ENCODE measurements at regions not wholly inside any gene's neighbourhood (a gene's known extent, or its start where the extent isn't known, plus 50 kb on each side); places are given as distances from the start of the nearest gene placed in this dataset.

- Histone ChIP-seq H2AFZ (ENCODE audit: low read length) (no peak overlapping the region), H3K23ac (ENCODE audit: insufficient read length) (no peak overlapping the region), H2BK120ac (replicated peaks; ENCODE audit: low read depth, low read length) (no peak overlapping the region), H4K91ac (replicated peaks; ENCODE audit: insufficient read length, low read length) (no peak overlapping the region), H3K4ac (replicated peaks; ENCODE audit: insufficient read length, low read depth, low read length) (no peak overlapping the region), H3K14ac (ENCODE audit: insufficient read length) (no peak overlapping the region), H3K27ac (ENCODE audit: low read depth, low read length) (no peak overlapping the region), H3K4me2 (ENCODE audit: insufficient read depth in 1 of 2, low read depth in 2 of 2, low read length in 2 of 2) (no peak overlapping the region), H4K20me1 (replicated peaks in 1 of 2; ENCODE audit: control insufficient read depth in 1 of 2, insufficient read depth in 2 of 2, low read length in 2 of 2) (no peaks in the 10 kb centered on the region), H2BK12ac (ENCODE audit: low read depth, low read length) (no peak overlapping the region), H2BK15ac (ENCODE audit: low read length) (no peak overlapping the region), H3K4me3 (ENCODE audit: extremely low read depth in 1 of 4, insufficient read depth in 2 of 4, low read depth in 3 of 4, low read length in 4 of 4) (no peak overlapping the region), H3K23me2 (ENCODE audit: low read depth, low read length) (no peaks in the 10 kb centered on the region), H3K36me3 (ENCODE audit: control insufficient read depth in 2 of 4, insufficient read depth in 4 of 4, low read length in 3 of 4) (no peaks in the 10 kb centered on the region), H3K4me1 (replicated peaks in 1 of 4; ENCODE audit: control insufficient read depth in 3 of 4, insufficient read depth in 4 of 4, low read length in 3 of 4) (no peaks in the 10 kb centered on the region), H4K8ac (ENCODE audit: extremely low read depth, insufficient read depth, low read length) (no peak overlapping the region), H3K27me3 (replicated peaks in 1 of 4; ENCODE audit: control insufficient read depth in 3 of 4, extremely low read depth in 1 of 4, insufficient read depth in 3 of 4, low read length in 3 of 4) (no peaks in the 10 kb centered on the region), H2BK5ac (ENCODE audit: low read depth, low read length) (no peak overlapping the region), H3K56ac (replicated peaks; ENCODE audit: insufficient read length, low read depth, low read length) (no peak overlapping the region), H2BK20ac (ENCODE audit: low read length) (no peak overlapping the region), H3K9me3 (ENCODE audit: insufficient read depth in 2 of 2, low read depth in 1 of 2, low read length in 1 of 2) (no peaks in the 10 kb centered on the region), H4K5ac (ENCODE audit: insufficient read length, low read depth, low read length) (no peak overlapping the region), H3K79me2 (ENCODE audit: control insufficient read depth in 1 of 2, insufficient read depth in 2 of 2, low read length in 2 of 2) (no peaks in the 10 kb centered on the region), H3K9ac (replicated peaks in 1 of 4; ENCODE audit: extremely low read depth in 1 of 4, low read depth in 3 of 4, low read length in 3 of 4) (no peak overlapping the region), H3K18ac (ENCODE audit: extremely low read depth, low read length) (no peak overlapping the region), H3K79me1 (ENCODE audit: low read depth, low read length) (no peaks in the 10 kb centered on the region), H2AK5ac (ENCODE audit: low read depth, low read length) (no peak overlapping the region)
- ChIA-PET CTCF (ENCODE audit: partially characterized antibody) (no interaction called here), POLR2A (ENCODE audit: partially characterized antibody) (no interaction called here)
- no peak for DNase-seq (ENCODE audit: low read depth in 1 of 2, low spot score in 2 of 2)
- WGBS, 2 experiments (ENCODE audit: extremely low coverage in 1 of 2, insufficient coverage in 1 of 2, insufficient read length in 1 of 2, insufficient replicate concordance in 2 of 2, low coverage in 1 of 2, low lambda C conversion rate in 2 of 2, missing lambda C conversion rate in 1 of 2), result 95% methylated on average over 1 of the region's 1 CpG; no CpG with 5 or more reads in 1 of the 2 experiments
- no peak for FAIRE-seq
- TF ChIP-seq HDAC6 (IDR thresholded peaks at IDR 0.05; ENCODE audit: low read depth, low read length) (no peak), SIRT6 (IDR thresholded peaks at IDR 0.05; ENCODE audit: low read length) (no peak), CTCF (IDR thresholded peaks at IDR 0.05; ENCODE audit: control extremely low read depth in 1 of 3, insufficient read depth in 1 of 3, low read depth in 1 of 3, low read length in 3 of 3) (no peak), RBBP5 (IDR thresholded peaks at IDR 0.05; ENCODE audit: borderline replicate concordance, low read depth, low read length) (no peak), ATF3 (IDR thresholded peaks at IDR 0.05; ENCODE audit: insufficient read depth, low read depth, low read length) (no peak), RFX5 (IDR thresholded peaks at IDR 0.05; ENCODE audit: borderline replicate concordance, low read depth, low read length) (no peak), BRCA1 (IDR thresholded peaks at IDR 0.05; ENCODE audit: low read depth, low read length) (no peak), RAD21 (IDR thresholded peaks at IDR 0.05 in 1 of 2, conservative IDR thresholded peaks at IDR 0.05 in 1 of 2; ENCODE audit: low read depth in 2 of 2, low read length in 2 of 2) (no peak), MAX (IDR thresholded peaks at IDR 0.05) (no peak), TAF7 (optimal IDR thresholded peaks at IDR 0.05; ENCODE audit: borderline replicate concordance, low read depth, low read length) (no peak)
These were observed 703.0 kb upstream of the ZNF385D start for GRCh38 chr3:22453906-22454535.

Data from H1 (cell line).